Adipocyte (in vitro differentiated cells): ENCODE measurements at regions not wholly inside any gene's neighbourhood (a gene's known extent, or its start where the extent isn't known, plus 50 kb on each side); places are given as distances from the start of the nearest gene placed in this dataset.
A peak's percentile ranks its signal among the peaks of the same experiment; 100 is the strongest.

Source experiments
- DNase-seq: peaks from one replicate; pipeline ENCODE4 v3.0.0-alpha.2; 2015; ENCODE audit warnings: low read depth
- H3K27me3 ChIP-seq: replicated peaks from 2 replicates; pipeline ENCODE4 v1.7.0; 2013; ENCODE audit warnings: mild to moderate bottlenecking, low read length, moderate library complexity; ENCODE audit not compliant: control insufficient read depth, insufficient read depth
- H3K36me3 ChIP-seq: 2 replicates; pipeline ENCODE4 v1.7.0; 2013; ENCODE audit warnings: low read length, mild to moderate bottlenecking, moderate library complexity; ENCODE audit not compliant: control insufficient read depth, insufficient read depth, severe bottlenecking
- H3K4me1 ChIP-seq: 2 replicates; pipeline ENCODE4 v1.7.0; 2013; ENCODE audit warnings: mild to moderate bottlenecking, low read length, moderate library complexity; ENCODE audit not compliant: control insufficient read depth, insufficient read depth
- H3K4me3 ChIP-seq: 2 replicates; pipeline ENCODE4 v1.7.0; 2013; ENCODE audit warnings: mild to moderate bottlenecking, low read length, moderate library complexity
- H3K9ac ChIP-seq: 2 replicates; pipeline ENCODE4 v1.7.0; 2013; ENCODE audit warnings: mild to moderate bottlenecking, low read length, moderate library complexity
- H3K9me3 ChIP-seq: 2 replicates; pipeline ENCODE4 v1.7.0; 2013; ENCODE audit warnings: mild to moderate bottlenecking, low read length, moderate library complexity; ENCODE audit not compliant: control insufficient read depth

GRCh38 chr11:123302751-123303195 is 107.7 kb upstream of the CLMP start:
- Histone ChIP-seq H3K36me3 (no peaks in the 10 kb centered on the region), H3K9ac (no peak overlapping the region)
- peak; percentile 75 for DNase-seq

GRCh38 chr11:123301696-123302400 is 106.8 kb upstream of the CLMP start:
- Histone ChIP-seq H3K27me3 (peaks cover 8% of the 10 kb centered on the region), H3K9me3 (no peaks in the 10 kb centered on the region), H3K4me1 (peaks cover 19% of the 10 kb centered on the region), H3K36me3 (no peaks in the 10 kb centered on the region), H3K4me3 (peak overlapping the region; percentile 77), H3K9ac (peak overlapping the region; percentile 47)
- peak; percentile 82 for DNase-seq

More at GRCh38 chr11:123302751-123303195, 107.7 kb upstream of the CLMP start:
- H3K9me3 ChIP-seq = no peaks in the 10 kb centered on the region
- peaks cover 25% of the 10 kb centered on the region for H3K4me1 ChIP-seq
- H3K27me3 ChIP-seq = peaks cover 4% of the 10 kb centered on the region
- H3K4me3 ChIP-seq = peak overlapping the region; percentile 77

DNA sequence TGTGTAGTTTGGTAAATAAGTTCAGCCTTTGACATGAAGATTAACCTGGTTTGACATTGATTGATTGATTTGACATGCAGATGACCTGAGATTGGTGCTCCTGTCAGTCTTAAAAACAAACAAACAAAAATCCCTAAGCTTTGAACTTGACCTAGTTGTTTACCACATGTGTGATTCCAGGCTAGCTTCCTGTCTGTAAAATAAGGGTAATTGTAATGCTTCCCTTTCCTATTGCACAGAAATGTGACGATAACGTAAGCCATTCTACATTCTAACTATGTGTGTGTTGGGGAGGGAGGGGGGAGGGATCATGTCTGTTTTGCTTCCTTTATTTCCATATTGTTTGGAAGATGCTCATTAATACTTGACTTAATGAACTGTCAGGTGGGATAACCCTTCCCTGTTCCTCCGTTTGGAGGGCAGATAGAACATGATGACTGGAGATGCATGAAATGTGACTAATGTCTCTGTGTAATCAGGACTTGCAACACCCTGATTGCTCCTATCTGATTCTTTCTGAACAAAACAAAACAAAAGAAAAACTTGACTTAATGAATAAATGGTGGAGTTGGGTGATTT is 106.1 kb upstream of the CLMP start:
- Histone ChIP-seq H3K4me1 (peaks cover 19% of the 10 kb centered on the region), H3K9me3 (no peaks in the 10 kb centered on the region), H3K27me3 (peaks cover 13% of the 10 kb centered on the region), H3K4me3 (peak overlapping the region; percentile 77), H3K36me3 (no peaks in the 10 kb centered on the region), H3K9ac (no peak overlapping the region)
- DNase-seq = no peak

DNA sequence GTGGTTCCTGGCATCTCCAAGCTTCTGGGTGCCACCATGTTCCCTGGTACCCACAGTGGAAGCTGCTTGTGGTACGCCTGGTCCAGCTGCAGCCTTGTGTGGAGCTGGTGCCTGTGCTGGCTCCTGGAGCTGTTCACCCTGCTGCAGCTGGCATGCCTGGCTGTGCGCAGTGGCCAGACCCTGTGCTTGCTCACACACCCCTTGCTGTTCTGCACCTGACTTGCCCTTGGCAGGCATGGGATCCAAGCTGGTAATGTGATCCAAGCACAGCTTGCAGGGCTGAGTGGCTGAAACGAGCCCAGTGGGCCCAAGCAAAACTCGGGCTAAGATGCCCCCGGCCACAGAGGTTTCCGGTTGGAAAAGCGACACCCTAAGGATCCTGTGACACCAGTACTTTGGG is 104.7 kb upstream of the CLMP start:
- no peak for DNase-seq
- Histone ChIP-seq H3K36me3 (no peaks in the 10 kb centered on the region), H3K9me3 (no peaks in the 10 kb centered on the region), H3K27me3 (peaks cover 13% of the 10 kb centered on the region), H3K4me3 (no peak overlapping the region), H3K9ac (no peak overlapping the region), H3K4me1 (peaks cover 19% of the 10 kb centered on the region)

DNA sequence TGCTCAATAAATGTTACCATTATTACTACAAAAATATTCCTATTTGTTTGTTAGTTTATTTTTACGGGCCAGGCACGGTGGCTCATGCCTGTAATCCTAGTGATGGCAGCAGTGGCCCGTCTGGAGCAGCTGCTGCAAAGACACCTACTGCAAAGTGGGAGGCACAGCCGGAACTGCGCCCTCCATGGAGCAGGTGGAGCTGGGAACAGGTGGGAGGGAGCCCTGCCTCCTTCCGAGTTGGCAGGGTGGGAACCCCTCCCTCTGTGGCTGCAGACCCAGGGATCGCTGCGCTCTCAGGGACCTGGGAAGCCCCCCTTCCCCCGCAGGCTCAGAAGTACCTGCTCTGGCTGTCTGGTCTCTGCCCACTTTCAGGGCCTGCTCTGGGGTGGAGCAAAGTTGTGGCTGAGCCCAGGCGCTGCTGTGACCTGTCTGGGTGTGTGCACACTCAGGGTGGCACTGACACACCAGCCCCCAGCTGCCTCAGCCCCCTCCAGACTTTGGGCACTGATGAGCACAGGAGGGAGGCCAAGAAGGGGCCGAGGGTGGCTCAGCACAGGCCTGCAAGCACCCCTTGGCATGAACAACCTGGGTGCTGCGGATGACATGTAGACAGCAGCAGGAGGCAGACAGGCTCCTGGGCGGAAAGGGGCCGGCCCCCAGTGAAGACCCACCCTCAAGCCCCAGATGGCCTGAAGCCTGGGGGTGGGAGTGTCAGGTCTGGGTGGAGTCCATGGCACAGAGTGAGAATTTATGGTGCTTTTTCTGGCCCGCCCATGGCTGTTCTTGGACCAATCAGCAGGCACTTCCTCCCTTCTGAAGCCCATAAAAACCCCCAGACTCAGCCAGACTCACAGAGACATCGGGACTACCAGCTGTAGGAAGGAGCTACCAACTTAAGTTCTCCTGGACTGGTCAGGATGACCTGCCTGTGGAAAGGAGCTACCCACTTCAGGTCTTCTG is 103.7 kb upstream of the CLMP start:
- H3K4me1 ChIP-seq = peaks cover 19% of the 10 kb centered on the region
- no peak for DNase-seq
- H3K4me3 ChIP-seq = no peak overlapping the region
- no peaks in the 10 kb centered on the region for H3K36me3 ChIP-seq
- no peaks in the 10 kb centered on the region for H3K9me3 ChIP-seq
- no peak overlapping the region for H3K9ac ChIP-seq
- peaks cover 13% of the 10 kb centered on the region for H3K27me3 ChIP-seq

- peaks cover 9% of the 10 kb centered on the region for H3K27me3 ChIP-seq
- DNase-seq = no peak
- H3K9ac ChIP-seq = no peak overlapping the region
- no peaks in the 10 kb centered on the region for H3K9me3 ChIP-seq
- H3K4me3 ChIP-seq = no peak overlapping the region
- H3K36me3 ChIP-seq = no peaks in the 10 kb centered on the region
- H3K4me1 ChIP-seq = no peaks in the 10 kb centered on the region
These were observed 97.6 kb upstream of the CLMP start for GRCh38 chr11:123292647-123293046.

DNA sequence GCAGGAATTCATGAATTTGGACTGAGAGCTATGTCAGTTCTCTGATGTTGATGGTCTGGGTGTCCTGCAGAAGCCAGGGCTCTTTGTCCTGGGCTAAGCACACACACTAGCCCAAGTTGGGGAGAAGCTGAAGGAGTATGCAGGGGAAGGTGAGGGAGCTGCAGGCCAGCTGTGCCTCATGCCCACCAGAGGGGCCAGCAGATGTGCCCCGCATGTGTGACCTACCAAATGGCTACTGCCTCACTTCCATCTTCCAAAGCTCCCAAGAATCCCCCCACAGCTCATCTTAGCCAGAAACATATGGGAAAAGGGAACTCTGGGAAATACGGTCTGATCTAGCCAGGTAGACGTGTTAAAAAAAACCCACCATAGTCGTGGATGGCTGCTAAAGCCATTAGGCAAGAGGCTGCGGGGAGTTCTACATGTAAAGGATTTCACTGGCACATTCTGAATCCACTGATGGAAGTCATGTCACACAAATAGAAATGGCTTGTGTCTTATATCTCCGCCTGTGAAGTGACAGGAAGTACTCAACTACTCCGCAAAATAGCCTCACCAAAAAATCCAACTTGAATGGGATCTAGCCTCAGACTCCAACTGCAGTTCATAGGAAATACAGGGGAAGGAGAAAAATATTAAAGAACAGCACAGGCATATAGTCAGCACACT is 96.3 kb upstream of the CLMP start:
- no peak overlapping the region for H3K4me3 ChIP-seq
- H3K27me3 ChIP-seq = peaks cover 1% of the 10 kb centered on the region
- no peaks in the 10 kb centered on the region for H3K36me3 ChIP-seq
- no peak for DNase-seq
- H3K4me1 ChIP-seq = no peaks in the 10 kb centered on the region
- no peaks in the 10 kb centered on the region for H3K9me3 ChIP-seq
- H3K9ac ChIP-seq = no peak overlapping the region

DNA sequence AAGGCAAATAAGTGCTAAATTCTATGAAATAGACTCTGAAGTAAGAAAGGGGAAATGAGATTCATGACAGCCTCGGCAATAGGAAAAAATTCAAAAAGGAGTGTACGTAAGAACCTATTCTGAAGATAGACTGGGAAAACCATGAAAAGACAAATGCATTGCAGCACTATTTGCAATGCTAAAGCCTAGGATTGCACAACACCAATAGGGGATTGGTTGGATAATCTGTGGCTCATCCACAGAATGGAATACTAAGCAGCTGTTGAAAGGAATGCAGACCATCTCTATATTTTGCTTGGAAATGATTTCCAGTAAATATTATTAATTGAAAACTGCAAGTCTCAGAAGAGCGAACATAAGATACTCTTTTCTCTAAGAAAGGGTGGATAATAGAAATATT is 91.7 kb upstream of the CLMP start:
- DNase-seq = peak; percentile 53
- Histone ChIP-seq H3K4me3 (no peak overlapping the region), H3K9me3 (no peaks in the 10 kb centered on the region), H3K9ac (no peak overlapping the region), H3K4me1 (no peaks in the 10 kb centered on the region), H3K36me3 (no peaks in the 10 kb centered on the region), H3K27me3 (peaks cover 38% of the 10 kb centered on the region)

DNA sequence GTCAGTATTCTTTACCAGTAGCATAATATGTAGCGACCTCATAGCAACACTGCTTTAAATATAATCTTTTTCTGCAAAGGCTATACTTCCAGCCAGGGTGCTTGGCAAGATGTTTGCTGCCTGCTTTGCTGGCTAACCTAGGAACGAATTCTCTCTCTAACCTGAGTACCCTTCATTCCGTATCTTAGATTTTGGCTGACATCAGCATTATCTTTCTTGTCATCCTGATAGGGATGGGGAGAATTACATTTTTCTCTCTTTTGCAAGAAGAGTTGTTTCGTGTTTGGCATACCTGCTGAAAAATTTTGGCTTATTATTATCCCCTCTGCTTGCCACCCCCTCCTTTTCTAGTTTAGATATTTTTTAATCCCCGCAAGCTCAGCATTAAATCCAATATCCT is 91.2 kb upstream of the CLMP start:
- Histone ChIP-seq H3K27me3 (peaks cover 42% of the 10 kb centered on the region), H3K4me1 (no peaks in the 10 kb centered on the region), H3K9me3 (no peaks in the 10 kb centered on the region)

GRCh38 chr11:123284454-123284853 is 89.4 kb upstream of the CLMP start:
- no peak overlapping the region for H3K9ac ChIP-seq
- no peak for DNase-seq
- no peak overlapping the region for H3K4me3 ChIP-seq
- H3K4me1 ChIP-seq = no peaks in the 10 kb centered on the region
- peaks cover 42% of the 10 kb centered on the region for H3K27me3 ChIP-seq
- H3K36me3 ChIP-seq = no peaks in the 10 kb centered on the region
- no peaks in the 10 kb centered on the region for H3K9me3 ChIP-seq

More for the DNA sequence above, 91.2 kb upstream of the CLMP start:
- Histone ChIP-seq H3K9ac (no peak overlapping the region), H3K4me3 (no peak overlapping the region), H3K36me3 (no peaks in the 10 kb centered on the region)
- no peak for DNase-seq

- Histone ChIP-seq H3K27me3 (peaks cover 42% of the 10 kb centered on the region), H3K9me3 (peaks cover 4% of the 10 kb centered on the region), H3K4me3 (no peak overlapping the region), H3K9ac (no peak overlapping the region), H3K36me3 (no peaks in the 10 kb centered on the region), H3K4me1 (no peaks in the 10 kb centered on the region)
- no peak for DNase-seq
These were observed 87.5 kb upstream of the CLMP start for GRCh38 chr11:123282597-123282996.
